Brain microvascular endothelial cell (primary cell): ENCODE measurements at regions not wholly inside any gene's neighbourhood (a gene's known extent, or its start where the extent isn't known, plus 50 kb on each side); places are given as distances from the start of the nearest gene placed in this dataset.

Experiments
- DNase-seq: peaks from one replicate; pipeline ENCODE4 v3.0.0-alpha.2; 2020
- H3K27ac ChIP-seq: fragments of 250-450 bp; sonication (Bioruptor Pico); 2 replicates; pipeline ENCODE4 v1.5.1; 2020; ENCODE audit warnings: mild to moderate bottlenecking, moderate library complexity
- H3K27me3 ChIP-seq: fragments of 250-450 bp; sonication (Bioruptor Pico); replicated peaks from 2 replicates; pipeline ENCODE4 v1.5.1; 2020; ENCODE audit warnings: mild to moderate bottlenecking
- H3K36me3 ChIP-seq: fragments of 250-450 bp; sonication (Bioruptor Pico); replicated peaks from 2 replicates; pipeline ENCODE4 v1.5.1; 2020; ENCODE audit warnings: mild to moderate bottlenecking
- H3K4me3 ChIP-seq: 2 replicates; pipeline ENCODE4 v1.5.1; 2011; ENCODE audit warnings: low read depth, mild to moderate bottlenecking, control low read depth, low read length, moderate library complexity
- CTCF ChIP-seq: IDR thresholded peaks from 2 replicates; pipeline ENCODE4 v1.5.1; 2011; ENCODE audit warnings: low read depth, mild to moderate bottlenecking, moderate library complexity, low read length, control low read depth, inconsistent platforms; ENCODE audit errors: missing control alignments
- in situ Hi-C: cut with HindIII; loops from 2 replicates; pipeline ENCODE4 v1.10.0; 2017; ENCODE audit warnings: low sequenced_read_pairs, low pct_ligation_motif_present

- TF ChIP-seq CTCF, result no peak
- DNase-seq, result no peak
- Histone ChIP-seq H3K36me3 (no peaks in the 10 kb centered on the region), H3K27ac (no peak overlapping the region), H3K4me3 (no peak overlapping the region), H3K27me3 (no peaks in the 10 kb centered on the region)
- in situ Hi-C loops, result no loop called here
Measured at GRCh38 chr10:52664629-52665028, 108.0 kb downstream of the MBL2 start.

GRCh38 chr10:52665821-52666220 is 106.8 kb downstream of the MBL2 start:
- H3K27ac ChIP-seq, result no peak overlapping the region
- in situ Hi-C loops, result no loop called here
- H3K4me3 ChIP-seq, result no peak overlapping the region
- DNase-seq, result no peak
- TF ChIP-seq CTCF, result no peak
- H3K36me3 ChIP-seq, result no peaks in the 10 kb centered on the region
- no peaks in the 10 kb centered on the region for H3K27me3 ChIP-seq

GRCh38 chr10:52666931-52667330 is 105.7 kb downstream of the MBL2 start:
- no peak overlapping the region for H3K27ac ChIP-seq
- TF ChIP-seq CTCF, result no peak
- H3K36me3 ChIP-seq, result no peaks in the 10 kb centered on the region
- no peak overlapping the region for H3K4me3 ChIP-seq
- no peaks in the 10 kb centered on the region for H3K27me3 ChIP-seq
- in situ Hi-C loops, result no loop called here
- no peak for DNase-seq

GRCh38 chr10:52668024-52668423 is 104.6 kb downstream of the MBL2 start:
- H3K27me3 ChIP-seq, result no peaks in the 10 kb centered on the region
- H3K27ac ChIP-seq, result no peak overlapping the region
- in situ Hi-C loops, result no loop called here
- no peak overlapping the region for H3K4me3 ChIP-seq
- no peak for TF ChIP-seq CTCF
- no peaks in the 10 kb centered on the region for H3K36me3 ChIP-seq
- DNase-seq, result peak; percentile 10

GRCh38 chr10:52672880-52673279 is 99.7 kb downstream of the MBL2 start:
- no peak for DNase-seq
- TF ChIP-seq CTCF, result no peak
- in situ Hi-C loops, result no loop called here
- Histone ChIP-seq H3K27ac (no peak overlapping the region), H3K27me3 (no peaks in the 10 kb centered on the region), H3K36me3 (no peaks in the 10 kb centered on the region), H3K4me3 (no peak overlapping the region)

GRCh38 chr10:52673468-52673867 is 99.1 kb downstream of the MBL2 start:
- Histone ChIP-seq H3K4me3 (no peak overlapping the region), H3K27me3 (no peaks in the 10 kb centered on the region), H3K27ac (no peak overlapping the region), H3K36me3 (no peaks in the 10 kb centered on the region)
- DNase-seq, result no peak
- in situ Hi-C loops, result no loop called here
- TF ChIP-seq CTCF, result no peak
